ENCODE measurements at regions not wholly inside any gene's neighbourhood (a gene's known extent, or its start where the extent isn't known, plus 50 kb on each side); places are given as distances from the start of the nearest gene placed in this dataset.

DNA sequence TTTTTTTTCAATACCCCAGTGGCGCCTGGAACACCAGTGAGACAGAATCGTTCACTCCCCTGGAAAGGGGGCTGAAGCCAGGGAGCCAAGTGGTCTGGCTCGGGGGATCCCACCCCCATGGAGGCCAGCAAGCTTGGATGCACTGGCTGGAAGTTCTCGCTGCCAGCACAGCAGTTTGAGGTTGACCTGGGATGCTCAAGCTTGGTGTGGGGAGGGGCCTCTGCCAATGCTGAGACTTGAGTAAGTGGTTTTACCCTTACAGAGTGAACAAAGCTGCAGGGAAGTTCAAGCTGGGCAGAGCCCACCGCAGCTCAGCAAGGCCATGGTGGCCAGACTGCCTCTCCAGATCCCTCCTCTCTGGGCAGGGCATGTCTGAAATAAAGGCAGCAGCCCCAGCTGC is 276.2 kb upstream of the CNTN6 start:
- DNase-seq (ENCODE audit: low spot score), result no peak

DNA sequence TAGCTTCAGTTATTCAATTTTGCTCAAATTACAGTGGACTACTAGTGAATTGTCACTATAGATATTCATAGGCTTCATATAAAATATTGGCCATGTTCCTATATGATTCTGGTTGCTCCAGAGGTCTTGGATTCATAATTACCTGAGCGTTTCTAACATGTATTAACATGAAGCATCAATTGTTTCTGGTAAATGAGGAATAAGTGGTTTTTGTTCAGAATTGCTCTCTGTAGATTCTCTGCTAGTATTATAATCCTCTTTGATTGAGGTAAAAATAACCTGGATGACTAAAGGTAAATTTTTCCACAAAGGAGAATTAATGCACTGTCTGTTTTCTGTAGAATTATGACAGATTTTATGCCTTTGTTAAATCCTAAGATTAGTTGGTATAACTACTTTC is 258.1 kb upstream of the CNTN6 start:
- no peak for DNase-seq (ENCODE audit: low spot score)

DNA sequence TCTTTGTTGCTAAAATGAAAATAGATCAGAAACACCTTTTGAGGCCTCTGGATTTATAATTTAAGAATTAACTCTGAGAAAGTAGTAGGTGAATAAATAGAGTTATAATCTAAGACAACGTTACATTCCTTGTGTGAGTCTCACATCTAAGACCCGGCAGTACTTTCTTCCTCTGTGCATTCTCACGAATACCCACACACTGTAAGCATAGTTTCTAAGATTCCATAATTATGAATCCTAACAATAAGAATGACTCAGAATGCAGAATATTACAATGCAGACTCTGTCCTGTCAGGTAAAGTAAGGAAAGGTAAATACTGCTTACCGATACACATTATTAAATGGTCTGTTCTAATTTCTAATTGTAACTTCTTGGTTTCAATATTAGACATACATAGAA is 257.7 kb upstream of the CNTN6 start:
- DNase-seq (ENCODE audit: low spot score), result no peak

DNA sequence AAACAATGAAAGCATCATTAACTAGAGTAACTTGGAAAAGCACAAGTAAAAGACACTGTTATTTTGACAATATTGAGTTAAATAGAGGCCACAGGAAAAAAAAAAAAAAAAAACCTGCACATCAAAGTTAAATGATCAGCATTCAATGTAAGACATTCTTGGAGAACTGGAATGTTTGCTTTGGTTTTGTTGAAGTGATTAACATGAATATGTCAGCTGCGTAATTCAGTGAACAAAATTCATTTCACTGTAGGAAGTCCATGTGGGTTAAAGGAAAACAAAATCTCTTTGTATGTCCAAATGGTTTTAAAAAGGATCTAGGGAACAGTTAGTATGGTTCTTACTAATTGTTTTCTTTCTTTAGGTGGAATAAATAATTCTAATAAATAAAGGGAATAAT is 252.8 kb upstream of the CNTN6 start:
- DNase-seq (ENCODE audit: low spot score), result no peak

DNA sequence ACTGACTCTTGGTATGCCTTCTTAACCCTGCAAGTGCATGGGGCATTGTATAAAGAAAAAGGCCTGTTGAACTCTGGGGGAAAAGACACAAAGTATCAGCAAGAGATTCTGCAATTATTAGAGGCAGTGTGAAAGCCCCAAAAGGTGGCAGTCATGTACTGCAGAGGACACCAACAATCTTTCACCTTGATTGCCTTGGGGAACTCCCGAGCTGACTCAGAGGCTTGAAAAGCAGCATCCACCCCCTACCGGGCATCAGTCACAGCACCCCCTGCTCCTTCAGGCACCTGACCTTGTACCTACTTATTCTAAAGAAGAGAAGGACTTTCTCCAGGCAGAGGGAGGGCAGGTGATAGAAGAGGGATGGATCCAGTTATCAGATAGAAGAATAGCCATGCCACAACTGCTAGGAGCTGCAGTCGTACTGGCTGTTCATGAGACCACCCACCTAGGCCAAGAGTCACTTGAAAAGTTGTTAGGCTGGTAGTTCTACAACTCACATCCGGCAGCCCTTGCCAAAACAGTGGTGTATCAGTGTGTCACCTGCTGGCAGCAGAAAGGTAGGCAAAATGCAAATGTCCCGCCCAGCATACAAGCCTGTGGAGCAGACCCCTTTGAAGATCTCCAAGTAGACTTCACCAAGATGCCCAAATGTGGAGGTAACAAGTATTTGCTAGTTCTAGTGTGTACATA is 241.6 kb upstream of the CNTN6 start:
- DNase-seq (ENCODE audit: low spot score), result peak; percentile 7

DNA sequence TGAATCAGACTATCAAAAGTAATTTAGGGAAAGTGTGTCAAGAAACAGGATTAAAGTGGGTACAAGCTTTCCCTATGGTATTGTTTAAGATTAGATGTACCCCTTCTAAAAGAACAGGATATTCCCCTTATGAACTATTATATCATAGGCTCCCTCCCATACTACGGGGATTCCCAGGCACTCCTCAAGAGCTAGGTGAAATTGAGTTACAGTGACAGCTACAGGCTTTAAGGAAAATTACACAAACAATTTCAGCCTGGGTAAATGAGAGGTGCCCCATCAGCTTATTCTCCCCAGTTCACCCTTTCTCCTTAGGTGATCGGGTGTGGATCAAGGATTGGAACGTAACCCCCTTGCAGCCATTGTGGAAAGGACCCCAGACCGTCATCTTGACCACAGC is 240.8 kb upstream of the CNTN6 start:
- peak; percentile 3 for DNase-seq (ENCODE audit: low spot score)

DNA sequence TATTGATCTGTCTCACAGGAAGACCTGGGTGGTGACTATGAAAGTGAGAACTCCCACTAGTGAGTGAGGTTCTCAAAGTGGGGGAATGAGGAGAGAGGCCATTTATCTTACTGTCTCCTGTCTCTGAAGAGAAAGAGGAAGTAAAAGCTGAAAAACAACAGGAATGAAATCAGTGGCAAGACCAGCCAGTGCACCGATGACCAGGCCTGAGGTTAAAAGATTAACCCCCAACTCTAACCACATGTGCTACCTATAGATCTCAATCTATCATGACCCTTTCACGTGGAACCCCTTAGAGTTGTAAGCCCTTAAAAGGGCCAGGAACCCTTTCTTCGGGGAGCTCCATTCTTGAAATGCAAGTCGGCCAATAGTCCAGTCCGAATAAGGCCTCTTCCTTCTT is 239.3 kb upstream of the CNTN6 start:
- no peak for DNase-seq (ENCODE audit: low spot score)

DNA sequence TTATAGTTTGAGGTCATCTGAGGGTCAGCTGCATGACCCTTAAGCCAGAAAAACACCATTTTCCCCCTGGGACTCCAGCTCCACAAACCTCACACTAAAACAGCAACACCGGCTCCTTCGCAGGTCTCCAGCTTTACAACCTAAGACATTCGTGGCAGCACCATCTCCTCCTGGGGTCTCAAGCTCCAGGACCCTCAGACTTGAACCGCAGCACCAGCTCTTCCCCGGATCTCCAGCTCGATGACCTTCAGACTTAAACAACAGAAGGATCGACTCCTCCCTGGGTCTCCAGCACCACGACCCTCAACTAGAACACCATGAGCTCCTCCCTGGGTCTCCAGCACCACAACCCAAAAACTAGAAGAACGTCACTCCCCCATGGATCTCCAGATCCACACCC is 233.7 kb upstream of the CNTN6 start:
- no peak for DNase-seq (ENCODE audit: low spot score)

DNA sequence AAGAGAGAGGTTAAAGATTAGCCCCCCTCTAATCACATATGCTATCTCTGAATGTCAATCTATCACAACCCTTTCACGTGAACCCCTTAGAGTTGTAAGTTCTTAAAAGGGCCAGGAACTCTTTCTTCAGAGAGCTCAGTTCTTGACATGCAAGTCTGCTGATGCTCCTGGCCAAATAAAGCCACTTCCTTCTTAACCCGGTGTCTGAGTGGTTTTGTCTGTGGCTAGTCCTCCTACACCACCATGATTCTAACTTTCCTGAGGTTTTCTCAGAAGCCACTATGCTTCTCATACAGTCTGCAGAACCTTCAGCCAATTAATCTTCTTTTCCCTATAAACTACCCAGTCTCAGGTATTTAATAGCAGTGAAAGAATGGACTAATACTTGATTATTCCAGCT is 231.1 kb upstream of the CNTN6 start:
- no peak for DNase-seq (ENCODE audit: low spot score)

DNA sequence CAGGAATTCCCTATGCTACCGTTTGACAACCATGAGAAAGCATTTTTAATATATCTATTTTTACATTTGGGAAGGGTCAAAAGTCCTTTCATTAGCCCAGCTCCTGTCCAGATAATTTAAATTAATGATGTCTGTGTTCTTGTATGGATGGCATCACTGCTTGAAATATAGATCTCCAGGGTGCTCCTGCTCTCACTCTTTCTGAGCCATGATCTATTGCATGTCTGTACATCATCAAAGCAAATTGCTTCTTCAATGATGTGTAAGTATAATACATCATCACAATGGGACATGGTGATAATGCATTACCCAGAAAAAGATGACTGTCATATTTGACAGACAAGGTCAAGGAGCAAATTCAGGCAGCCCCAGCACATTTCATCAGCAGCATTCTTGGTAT is 223.6 kb upstream of the CNTN6 start:
- no peak for DNase-seq (ENCODE audit: low spot score)

DNA sequence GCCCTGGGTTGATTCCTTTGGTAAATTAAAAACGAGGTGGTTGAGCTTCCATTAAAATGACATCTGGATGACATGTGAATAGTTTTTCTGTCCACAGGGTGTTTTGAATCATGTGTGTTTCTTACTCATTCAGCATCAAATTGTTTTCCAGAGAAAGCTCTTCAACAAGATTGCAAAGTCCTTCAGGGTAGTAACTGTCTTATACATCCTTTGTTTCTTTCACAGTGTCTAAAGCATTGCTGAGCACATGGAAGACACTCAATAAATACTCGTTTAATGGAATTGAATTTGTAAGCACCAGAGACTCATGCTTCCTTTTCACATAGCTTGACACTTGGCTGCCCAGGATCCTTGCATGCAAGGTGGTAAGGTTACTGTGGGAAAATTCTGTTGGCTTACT is 223.1 kb upstream of the CNTN6 start:
- DNase-seq (ENCODE audit: low spot score), result no peak

DNA sequence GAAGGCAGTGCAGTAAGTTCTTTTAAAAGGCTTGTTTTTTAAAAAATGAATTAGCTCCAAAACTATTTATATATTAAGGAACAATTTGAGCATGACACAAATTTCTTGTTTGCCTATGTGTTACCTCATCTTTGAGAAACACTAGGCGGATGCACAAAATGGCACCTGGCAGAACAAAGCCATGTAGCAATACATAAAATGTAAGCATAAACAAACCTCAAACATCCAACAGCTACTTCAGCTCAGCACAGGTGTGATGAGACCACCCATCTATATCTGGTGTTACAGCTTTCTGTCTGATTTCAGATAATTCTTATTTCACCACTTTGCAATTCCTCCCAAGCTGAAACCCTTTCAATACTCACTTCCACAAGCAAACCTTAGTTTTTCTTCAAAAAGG is 221.2 kb upstream of the CNTN6 start:
- DNase-seq (ENCODE audit: low spot score), result no peak

DNA sequence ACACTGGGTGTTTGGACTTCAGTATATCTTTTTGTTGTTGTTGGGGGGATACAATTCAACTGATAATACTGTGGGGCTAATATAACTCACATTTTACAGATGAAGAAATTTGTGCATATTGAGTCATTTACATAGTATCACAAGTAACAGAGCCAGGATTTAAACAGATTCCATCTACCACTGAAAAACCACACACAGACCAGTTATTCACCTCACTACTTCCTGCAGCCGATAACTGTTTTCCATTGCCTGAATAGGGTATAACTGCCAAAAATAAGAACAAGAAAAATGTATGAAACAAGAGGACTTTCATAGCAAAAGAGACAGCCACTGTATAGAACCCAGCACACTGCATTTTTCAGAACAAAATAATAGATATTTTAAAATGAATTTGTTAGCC is 215.8 kb upstream of the CNTN6 start:
- no peak for DNase-seq (ENCODE audit: low spot score)

DNA sequence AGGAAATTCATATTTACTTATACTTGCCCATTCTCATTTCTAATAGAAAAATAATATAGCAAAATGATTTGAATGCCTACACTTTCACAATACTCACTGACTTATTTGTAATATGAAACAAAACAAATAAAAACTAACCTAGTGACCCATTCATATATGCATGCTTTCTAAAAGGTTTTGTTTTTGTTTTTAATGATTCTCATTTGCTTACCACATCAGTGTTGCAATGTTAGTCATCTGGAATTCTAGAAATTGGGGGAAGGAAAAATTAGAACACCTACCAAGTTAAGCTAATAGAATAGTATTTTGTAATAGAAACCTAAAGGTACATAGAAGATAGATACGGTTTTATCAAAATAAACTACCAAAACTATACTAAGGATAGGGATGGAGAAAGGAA is 214.1 kb upstream of the CNTN6 start:
- no peak for DNase-seq (ENCODE audit: low spot score)

DNA sequence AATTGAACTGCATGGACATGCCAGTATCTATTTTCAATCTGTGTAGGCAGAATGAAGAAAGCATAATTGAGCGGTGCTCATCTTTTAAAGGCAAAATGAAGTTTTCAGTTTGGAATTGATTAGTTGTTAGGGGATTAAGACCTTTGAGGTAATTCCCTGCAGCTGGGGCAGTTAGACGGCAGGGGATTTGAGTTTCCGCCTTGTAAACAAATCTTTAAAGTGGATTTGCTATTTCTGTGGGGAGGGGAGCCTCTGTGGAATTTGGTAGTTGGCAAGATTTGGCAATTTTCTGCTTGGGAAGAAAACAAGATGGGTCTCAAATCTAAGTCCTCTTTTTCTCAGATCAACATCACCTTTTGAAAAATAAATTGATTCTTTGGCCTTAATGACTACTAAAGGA is 212.5 kb upstream of the CNTN6 start:
- no peak for DNase-seq (ENCODE audit: low spot score)

DNA sequence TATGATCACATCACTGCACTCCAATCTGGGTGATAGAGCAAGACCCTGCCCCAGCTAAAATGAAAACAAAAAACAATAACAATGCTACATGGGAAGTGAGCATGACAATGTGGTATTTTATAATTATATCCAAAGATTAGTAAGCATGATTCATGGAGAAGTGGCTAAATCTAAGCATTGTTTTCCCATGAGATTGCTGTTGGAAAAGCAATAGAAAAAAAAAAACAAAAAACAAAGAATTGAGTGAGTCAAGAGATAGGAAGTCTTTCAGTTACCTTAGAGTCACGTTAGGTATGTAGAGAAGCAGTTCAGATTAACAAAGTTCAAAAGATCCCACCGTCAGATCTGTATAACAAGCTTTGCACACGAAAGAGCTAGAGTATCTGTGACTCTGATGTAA is 210.3 kb upstream of the CNTN6 start:
- peak; percentile 3 for DNase-seq (ENCODE audit: low spot score)

DNA sequence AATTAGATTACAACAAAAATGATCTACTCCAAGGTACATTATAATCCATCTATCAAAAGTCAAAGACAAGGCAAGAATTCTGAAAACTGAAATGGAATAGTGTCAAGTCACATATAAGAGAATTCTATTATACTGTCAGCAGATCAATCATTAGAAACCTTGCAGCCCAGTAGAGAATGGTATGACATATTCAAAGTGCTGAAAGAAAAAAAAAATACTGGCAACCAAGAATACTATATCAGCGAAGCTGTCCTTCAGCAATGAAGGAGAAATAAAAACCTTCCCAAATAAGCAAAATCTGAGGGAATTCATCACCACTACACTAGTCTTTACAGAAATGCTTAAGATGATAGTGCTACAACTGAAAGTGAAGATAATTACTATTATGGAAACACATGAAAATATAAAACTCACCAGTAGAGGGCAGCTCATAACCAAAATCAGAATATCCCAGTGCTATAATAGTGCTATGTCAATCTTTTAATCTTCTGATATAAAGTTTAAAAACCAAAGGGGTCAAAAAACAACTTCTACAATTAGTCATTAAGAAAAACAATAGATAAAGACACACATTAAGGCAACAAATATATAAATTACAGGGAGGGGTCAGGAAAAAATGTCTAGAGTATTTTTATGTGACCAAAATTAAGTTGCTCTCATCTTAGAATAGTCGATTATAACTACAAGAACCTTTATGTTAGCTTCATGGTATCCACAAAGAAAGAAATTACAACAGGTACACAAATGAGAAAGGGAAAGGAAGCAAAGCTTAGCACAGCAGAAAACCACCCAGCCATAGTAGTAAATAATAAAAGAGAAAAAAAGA is 190.7 kb upstream of the CNTN6 start:
- peak; percentile 9 for DNase-seq (ENCODE audit: low spot score)

DNA sequence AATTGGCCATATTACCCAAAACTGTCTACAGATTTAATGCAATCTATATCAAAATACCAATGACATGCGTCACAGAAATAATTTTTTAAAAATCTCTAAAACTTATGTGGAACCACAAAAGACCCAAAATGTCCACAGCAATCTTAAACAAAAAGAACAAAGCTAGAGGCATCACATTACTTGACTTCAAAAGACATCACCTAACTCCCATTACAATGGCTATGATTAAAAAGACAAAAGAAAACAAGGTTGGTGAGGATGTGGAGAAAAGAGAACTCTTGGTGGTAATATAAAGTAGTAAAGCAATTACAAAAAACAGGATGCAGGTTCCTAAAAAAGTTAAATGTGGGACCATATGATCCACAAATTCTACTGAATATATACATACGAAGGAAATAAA is 187.6 kb upstream of the CNTN6 start:
- no peak for DNase-seq (ENCODE audit: low spot score)

DNA sequence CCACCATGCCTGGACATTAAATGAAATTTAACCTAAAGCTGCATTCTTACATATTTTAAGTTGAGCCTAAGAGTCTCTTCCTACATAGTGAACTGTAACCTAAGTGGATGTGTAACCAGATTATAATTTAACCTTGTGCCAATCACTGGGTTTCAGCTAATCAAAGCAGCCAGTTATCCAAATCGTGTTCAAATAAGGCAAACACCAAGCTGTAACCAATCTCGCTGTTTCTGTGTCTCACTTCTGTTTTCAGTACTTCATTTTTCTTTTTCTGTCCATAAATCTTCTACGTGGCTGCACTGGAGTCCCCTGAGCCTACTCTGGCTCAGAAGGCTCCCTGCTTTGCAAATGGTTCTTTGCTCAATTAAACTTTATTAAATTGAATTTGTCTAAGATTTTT is 186.1 kb upstream of the CNTN6 start:
- DNase-seq (ENCODE audit: low spot score), result no peak

DNA sequence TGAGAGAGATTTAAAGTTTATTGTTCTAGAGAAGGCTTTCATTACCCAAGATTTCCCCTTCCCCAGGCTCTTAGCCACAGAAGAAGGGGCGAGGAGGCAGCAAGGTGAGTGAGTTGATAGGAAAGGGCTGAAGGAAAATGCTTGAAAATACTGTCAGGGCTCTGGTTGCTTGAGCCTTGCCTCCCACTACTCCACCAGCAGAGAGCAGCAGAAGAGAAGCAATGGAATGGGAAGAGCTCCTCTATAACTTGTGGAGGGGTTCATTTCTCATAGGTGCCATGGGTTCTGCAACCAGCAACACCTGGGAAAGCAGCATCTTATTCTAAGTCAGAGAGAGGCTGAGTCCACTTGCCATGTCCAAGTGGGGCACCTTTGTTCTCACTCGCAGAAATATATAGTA is 184.0 kb upstream of the CNTN6 start:
- peak; percentile 16 for DNase-seq (ENCODE audit: low spot score)

DNA sequence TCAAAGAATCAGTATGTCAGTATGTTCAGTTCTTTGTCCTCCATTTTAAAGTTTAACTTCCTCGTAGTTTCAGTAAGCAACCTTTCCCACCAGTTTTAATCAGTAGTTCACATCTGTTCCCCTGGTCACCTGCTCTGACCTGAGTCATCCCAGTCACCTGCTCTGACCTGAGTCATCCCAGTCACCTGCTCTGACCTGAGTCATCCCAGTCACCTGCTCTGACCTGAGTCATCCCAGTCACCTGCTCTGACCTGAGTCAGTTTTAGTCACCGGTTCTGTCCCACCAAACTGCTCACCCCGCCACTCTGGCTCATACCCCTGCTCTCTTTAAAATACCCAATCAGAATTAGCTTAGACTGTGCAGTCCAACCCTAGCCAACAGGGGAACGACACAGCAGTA is 180.1 kb upstream of the CNTN6 start:
- peak; percentile 59 for DNase-seq (ENCODE audit: low spot score)

DNA sequence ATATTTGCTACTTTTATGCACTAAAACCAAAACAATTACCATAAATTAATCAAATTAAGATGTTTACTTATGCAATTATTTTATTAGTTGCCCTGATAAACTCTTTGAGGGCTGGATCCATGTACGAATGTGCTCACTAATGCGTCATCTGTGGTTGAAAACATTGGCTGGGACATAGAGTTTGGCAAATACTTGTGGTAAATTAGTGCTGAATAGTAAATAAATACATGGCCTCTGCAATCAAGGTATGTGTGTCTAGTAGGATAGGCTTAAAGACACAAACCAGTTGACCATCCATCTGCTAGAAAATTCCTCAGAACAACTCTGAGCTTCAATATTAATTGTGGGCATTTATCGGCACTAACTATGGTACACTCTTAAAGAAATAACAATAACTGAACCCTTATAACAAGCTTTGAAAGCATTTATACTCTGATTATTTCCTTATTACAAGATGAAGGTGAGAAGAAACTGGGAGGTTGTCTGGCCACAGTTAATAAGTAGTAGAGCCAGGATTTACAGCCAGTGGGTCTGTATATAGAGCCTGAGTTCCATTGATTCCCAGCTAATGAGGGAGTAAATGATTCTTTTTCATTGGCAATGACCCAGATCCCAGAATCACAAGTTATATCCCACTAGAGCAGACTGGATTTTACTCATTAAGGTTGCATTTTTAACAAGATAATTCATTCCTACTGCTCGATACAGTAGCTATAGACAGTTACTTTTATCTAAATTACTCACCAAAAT is 169.5 kb upstream of the CNTN6 start:
- DNase-seq (ENCODE audit: low spot score), result peak; percentile 20

DNA sequence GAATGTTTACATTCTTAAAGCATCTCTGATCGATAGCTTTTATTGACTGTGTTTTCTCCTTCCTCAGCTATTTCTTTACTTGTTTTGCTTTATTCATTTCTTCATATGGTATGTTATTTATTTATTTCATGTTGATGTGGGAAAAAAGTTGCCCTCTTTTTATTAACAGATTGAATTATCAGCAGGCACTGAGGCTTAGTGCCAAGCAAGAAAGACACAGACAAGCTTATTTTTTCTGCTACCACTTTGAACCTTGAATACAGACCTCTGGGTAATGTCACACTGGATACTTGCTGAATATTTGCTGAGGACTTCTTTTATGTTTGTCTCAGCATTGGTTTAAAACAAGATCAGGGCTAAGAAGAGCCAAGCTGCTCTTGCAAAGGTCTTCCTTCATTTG is 162.0 kb upstream of the CNTN6 start:
- DNase-seq (ENCODE audit: low spot score), result no peak
